Activated T-helper 17 cell treated with anti-CD3 and anti-CD28 coated beads, Interleukin-2, amount 50 U/mL, for 72 hours (primary cell): ENCODE measurements at regions not wholly inside any gene's neighbourhood (a gene's known extent, or its start where the extent isn't known, plus 50 kb on each side); places are given as distances from the start of the nearest gene placed in this dataset.

Source experiments
- ATAC-seq: fragments of 150-1000 bp; cut with Tn5 transposase; replicated peaks from 2 replicates; pipeline ENCODE4 v1.10.0; 2021; ENCODE audit warnings: mild to moderate bottlenecking, moderate library complexity
- H3K27ac Mint-ChIP-seq: one replicate; pipeline ENCODE4 v1.8.0; 2022; ENCODE audit warnings: mixed read lengths
- H3K27me3 Mint-ChIP-seq: one replicate; pipeline ENCODE4 v1.8.0; 2022; ENCODE audit warnings: mixed read lengths
- H3K36me3 Mint-ChIP-seq: one replicate; pipeline ENCODE4 v1.8.0; 2022; ENCODE audit warnings: low read depth, mild to moderate bottlenecking, mixed read lengths
- H3K4me1 Mint-ChIP-seq: one replicate; pipeline ENCODE4 v1.8.0; 2022; ENCODE audit warnings: mixed read lengths
- H3K4me3 Mint-ChIP-seq: one replicate; pipeline ENCODE4 v1.8.0; 2022; ENCODE audit warnings: mild to moderate bottlenecking, mixed read lengths
- H3K9me3 Mint-ChIP-seq: one replicate; pipeline ENCODE4 v1.8.0; 2022; ENCODE audit warnings: mixed read lengths

DNA sequence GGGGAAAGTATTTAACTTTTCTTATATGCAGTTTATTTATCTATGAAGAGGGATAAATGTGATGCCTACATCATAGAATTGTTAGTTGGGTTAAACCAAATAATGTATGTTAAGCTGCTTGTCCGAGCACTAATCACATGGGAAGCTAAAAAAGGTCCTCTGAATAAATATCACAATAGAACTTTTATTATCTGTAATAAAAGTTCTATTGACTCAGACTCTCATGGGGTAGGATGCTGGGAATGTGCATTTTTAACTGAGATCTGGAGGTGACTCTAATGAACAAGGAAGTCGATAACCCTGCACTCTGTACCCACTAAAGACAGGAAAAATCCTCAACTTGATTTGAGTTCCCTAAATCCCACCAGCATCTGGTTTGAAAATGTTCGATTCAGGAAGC, 205.9 kb upstream of the IL12B start:
- Mint-ChIP-seq H3K27me3 (peaks cover 4% of the 10 kb centered on the region), H3K9me3 (no peaks in the 10 kb centered on the region), H3K4me1 (no peaks in the 10 kb centered on the region), H3K36me3 (no peaks in the 10 kb centered on the region), H3K4me3 (no peak overlapping the region), H3K27ac (no peak overlapping the region)
- ATAC-seq, result no peak

DNA sequence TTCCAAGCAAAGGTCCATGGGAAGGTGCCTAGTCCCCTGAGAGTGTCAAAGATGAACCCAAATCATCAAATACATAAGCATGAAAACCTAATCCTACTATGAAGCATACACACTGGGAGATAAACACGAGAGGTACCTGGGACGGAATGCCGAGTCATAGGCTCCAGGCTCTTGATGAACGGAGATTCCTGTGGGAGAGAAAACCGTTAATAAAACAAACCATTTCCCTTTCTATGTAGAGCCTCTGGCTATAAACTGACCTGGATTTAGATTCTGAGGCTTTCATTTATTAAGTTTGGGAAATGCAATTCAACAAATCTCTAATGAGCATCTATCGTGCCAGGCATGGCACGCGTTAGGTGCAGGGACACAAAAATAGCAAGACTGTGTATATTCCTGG, 206.4 kb upstream of the IL12B start:
- ATAC-seq, result no peak
- Mint-ChIP-seq H3K27me3 (peaks cover 4% of the 10 kb centered on the region), H3K4me1 (no peaks in the 10 kb centered on the region), H3K9me3 (no peaks in the 10 kb centered on the region), H3K27ac (no peak overlapping the region), H3K36me3 (no peaks in the 10 kb centered on the region), H3K4me3 (no peak overlapping the region)

DNA sequence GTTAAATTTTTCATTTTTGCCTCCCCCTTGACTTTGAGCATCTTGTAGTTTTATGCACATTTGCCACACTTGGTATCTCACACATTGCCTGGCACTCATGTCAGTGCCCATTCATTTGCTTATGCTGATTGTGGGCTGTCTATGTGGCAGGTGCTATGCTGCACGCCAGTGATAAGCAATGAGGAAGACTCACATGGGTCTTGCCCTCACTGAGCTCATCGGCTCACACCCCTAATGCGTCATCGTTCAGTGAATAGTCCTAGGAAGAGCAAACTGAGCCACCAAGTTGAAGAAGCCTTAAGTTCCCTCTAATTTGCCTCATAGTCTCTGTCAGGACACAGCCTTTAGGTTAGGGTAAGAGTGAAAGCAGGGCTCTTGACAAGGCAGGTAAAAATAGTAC, 209.4 kb upstream of the IL12B start:
- Mint-ChIP-seq H3K27ac (no peak overlapping the region), H3K4me1 (no peaks in the 10 kb centered on the region), H3K36me3 (no peaks in the 10 kb centered on the region), H3K4me3 (no peak overlapping the region), H3K9me3 (no peaks in the 10 kb centered on the region), H3K27me3 (peaks cover 12% of the 10 kb centered on the region)
- no peak for ATAC-seq

DNA sequence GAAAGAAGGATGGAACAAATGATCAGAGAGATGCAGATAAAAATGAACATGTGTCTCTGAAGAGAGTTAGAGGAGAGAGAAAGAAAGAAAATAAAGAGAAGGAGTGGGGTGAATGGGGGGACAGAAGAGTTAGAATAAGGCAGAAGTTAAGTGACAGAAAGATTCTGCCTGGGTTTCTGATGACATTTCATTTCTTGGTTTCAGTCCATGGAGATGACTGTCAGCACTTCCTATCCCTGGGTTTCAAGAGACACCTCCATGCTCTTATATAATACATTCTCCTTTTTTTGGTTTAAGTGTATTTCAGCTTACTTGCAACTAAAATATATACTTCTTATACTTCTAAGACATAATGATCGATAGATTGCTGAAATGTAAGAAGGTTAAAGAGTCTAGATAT, 213.0 kb upstream of the IL12B start:
- no peak for ATAC-seq
- Mint-ChIP-seq H3K9me3 (no peaks in the 10 kb centered on the region), H3K27ac (no peak overlapping the region), H3K4me1 (no peaks in the 10 kb centered on the region), H3K36me3 (no peaks in the 10 kb centered on the region), H3K4me3 (no peak overlapping the region), H3K27me3 (peaks cover 9% of the 10 kb centered on the region)

DNA sequence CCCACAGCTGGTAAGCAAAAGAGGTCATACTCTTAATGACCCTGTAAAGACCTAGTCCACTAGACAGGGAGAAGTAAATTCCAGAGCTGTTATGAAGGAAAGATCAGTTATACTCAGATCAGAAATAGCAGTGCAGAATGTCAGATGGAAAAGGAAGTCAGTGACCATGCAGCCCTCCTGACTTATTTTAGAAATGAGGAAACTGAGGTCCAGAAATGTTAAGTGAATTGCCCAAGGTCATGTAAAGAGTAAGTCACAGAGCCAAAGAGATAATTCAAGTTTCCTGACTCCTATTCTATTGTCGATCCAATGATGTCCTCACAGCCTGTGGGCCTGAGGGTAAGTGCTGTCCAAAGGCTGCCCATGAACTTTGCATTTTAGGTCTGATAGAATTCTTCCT, 214.9 kb upstream of the IL12B start:
- H3K36me3 Mint-ChIP-seq, result no peaks in the 10 kb centered on the region
- ATAC-seq, result no peak
- H3K27ac Mint-ChIP-seq, result no peak overlapping the region
- H3K4me3 Mint-ChIP-seq, result no peak overlapping the region
- H3K27me3 Mint-ChIP-seq, result peaks cover 10% of the 10 kb centered on the region
- H3K9me3 Mint-ChIP-seq, result no peaks in the 10 kb centered on the region
- H3K4me1 Mint-ChIP-seq, result no peaks in the 10 kb centered on the region

DNA sequence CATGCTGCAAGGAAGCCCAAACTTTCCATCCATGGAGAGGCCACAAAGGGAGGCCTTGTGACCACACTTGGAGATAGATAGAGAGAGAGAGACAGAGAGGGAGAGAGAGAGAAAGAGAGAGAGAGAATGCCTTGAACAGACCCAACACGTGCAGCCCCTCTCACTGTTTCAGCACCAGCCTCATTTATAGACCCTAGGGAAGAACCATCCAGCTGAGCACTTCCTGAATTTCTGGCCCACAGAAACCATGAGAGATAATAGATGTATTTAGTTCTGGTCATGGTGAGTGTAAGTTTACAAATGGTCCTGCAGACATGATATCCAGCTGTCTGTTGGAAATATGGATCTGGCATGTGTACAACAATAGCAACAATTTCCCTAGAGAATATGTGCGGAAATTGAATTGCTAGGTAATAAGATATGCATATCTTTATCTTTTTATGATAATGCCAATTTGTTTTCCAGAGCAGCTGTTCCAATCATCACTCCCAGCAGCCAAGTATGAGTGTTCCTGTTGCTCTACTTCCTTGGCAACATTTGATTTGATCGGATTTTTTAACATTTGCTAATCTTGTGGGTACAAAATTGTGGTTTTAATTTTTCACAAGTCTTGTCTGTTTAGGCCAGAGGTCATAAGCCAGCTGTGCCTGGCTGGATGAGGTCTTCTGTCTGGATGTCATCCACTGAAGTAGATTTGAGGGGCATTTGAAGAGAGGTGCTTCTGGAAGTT, 217.3 kb upstream of the IL12B start:
- Mint-ChIP-seq H3K4me3 (no peak overlapping the region), H3K27me3 (peaks cover 5% of the 10 kb centered on the region), H3K27ac (no peak overlapping the region), H3K4me1 (no peaks in the 10 kb centered on the region), H3K36me3 (no peaks in the 10 kb centered on the region), H3K9me3 (no peaks in the 10 kb centered on the region)
- no peak for ATAC-seq

DNA sequence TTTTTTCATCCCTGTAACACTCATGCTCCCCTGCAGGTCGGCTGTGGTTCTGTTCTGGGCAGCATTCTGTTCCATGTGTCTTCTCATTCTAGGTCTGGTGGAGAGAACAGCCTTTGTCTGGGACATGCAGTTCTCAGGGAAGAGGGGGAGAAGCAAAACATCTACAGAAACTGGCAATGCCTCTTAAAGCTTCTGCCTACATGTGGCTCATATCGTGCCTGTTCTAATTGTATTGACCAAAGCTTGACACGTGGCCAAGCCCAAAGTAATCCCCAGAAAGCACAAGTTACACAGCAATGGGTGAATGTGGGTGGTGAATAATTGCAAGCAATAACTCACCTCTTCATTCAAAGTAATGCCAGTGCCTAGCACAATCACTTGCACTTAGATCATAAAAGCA, 218.2 kb upstream of the IL12B start:
- ATAC-seq, result no peak
- no peak overlapping the region for H3K27ac Mint-ChIP-seq
- no peaks in the 10 kb centered on the region for H3K4me1 Mint-ChIP-seq
- H3K4me3 Mint-ChIP-seq, result no peak overlapping the region
- no peaks in the 10 kb centered on the region for H3K36me3 Mint-ChIP-seq
- H3K27me3 Mint-ChIP-seq, result peaks cover 5% of the 10 kb centered on the region
- H3K9me3 Mint-ChIP-seq, result no peaks in the 10 kb centered on the region

DNA sequence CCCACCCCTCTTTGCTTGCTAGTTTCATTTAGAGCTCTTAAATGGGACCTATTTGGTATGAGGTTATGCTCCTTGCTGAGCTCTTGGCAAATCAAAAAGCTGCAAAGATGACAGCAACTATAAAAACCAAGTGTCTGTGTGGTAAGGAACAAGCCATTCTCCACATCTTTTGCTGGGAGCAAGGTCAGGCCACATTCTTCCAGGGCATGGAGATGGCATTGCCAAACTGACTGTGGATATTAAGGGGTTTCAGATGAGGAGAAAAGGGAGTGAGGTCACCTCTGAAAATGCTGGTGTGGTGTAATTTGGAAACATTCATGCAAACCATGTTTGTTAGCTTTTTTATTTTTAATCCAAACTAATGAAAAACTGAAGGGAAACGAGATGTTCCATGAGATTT, 218.8 kb upstream of the IL12B start:
- ATAC-seq, result no peak
- peaks cover 5% of the 10 kb centered on the region for H3K27me3 Mint-ChIP-seq
- H3K36me3 Mint-ChIP-seq, result no peaks in the 10 kb centered on the region
- no peak overlapping the region for H3K4me3 Mint-ChIP-seq
- no peaks in the 10 kb centered on the region for H3K9me3 Mint-ChIP-seq
- no peak overlapping the region for H3K27ac Mint-ChIP-seq
- H3K4me1 Mint-ChIP-seq, result no peaks in the 10 kb centered on the region

DNA sequence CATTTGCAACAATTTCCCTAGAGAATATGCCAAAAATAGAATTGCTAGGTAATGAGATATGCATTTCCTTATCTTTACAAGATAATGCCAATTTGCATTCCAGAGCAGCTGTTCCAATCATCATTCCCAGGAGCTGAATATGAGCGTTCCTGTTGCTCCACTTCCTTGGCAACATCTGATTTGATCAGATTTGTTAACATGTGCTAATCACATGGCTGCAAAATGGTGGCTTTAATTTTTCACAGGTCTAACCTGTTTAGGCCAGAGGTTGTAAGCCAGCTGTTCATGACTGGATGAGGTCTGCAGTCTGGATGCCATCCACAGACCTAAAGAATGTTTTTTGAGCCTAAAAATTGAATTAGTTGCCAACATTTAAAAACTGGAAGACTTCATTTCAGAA, 220.7 kb upstream of the IL12B start:
- Mint-ChIP-seq H3K4me3 (no peak overlapping the region), H3K27me3 (peaks cover 5% of the 10 kb centered on the region), H3K36me3 (no peaks in the 10 kb centered on the region), H3K9me3 (no peaks in the 10 kb centered on the region), H3K4me1 (no peaks in the 10 kb centered on the region), H3K27ac (no peak overlapping the region)
- no peak for ATAC-seq

DNA sequence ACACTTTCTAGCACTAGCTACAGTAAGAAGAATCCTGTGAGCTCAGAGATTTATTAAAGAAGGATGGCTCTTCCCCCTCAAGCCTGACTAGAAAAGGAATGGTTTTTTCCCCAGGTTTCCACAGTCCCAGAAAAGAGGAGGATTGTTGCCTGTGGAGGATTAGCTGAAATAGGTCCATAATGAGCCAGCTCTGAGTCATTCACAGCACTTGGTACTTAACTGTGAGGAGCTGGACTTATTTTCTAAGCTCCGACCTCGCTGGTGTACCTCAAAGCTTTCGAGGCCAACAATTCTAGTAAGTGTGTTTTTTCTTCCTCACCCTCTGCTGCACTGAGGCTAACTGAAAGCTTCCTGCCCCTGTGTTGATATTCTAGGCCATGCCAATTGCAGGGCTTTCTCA, 222.5 kb upstream of the IL12B start:
- ATAC-seq, result no peak
- Mint-ChIP-seq H3K4me1 (no peaks in the 10 kb centered on the region), H3K27ac (no peak overlapping the region), H3K36me3 (no peaks in the 10 kb centered on the region), H3K9me3 (no peaks in the 10 kb centered on the region), H3K27me3 (peaks cover 5% of the 10 kb centered on the region), H3K4me3 (no peak overlapping the region)

DNA sequence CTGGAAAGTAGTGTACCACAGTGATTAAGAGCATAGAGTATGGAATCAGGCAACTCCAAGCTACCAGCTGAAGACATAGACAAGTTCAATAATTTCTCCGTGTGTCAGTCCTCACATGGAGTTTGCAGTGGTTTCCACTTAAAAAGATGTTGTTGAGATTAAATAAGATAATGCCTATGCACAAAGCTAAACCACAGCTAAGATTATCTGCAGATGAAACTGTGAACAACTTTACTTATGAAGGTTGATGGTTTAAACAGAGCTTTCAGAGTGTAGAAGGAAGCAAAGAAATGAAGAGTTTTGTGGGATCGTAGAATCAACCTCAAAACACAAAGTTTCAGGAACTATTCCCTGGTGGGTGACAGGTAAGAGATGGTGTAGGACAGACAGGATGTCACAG, 223.5 kb upstream of the IL12B start:
- Mint-ChIP-seq H3K36me3 (no peaks in the 10 kb centered on the region), H3K27ac (no peak overlapping the region), H3K4me1 (no peaks in the 10 kb centered on the region), H3K9me3 (no peaks in the 10 kb centered on the region), H3K27me3 (peaks cover 5% of the 10 kb centered on the region), H3K4me3 (no peak overlapping the region)
- no peak for ATAC-seq

DNA sequence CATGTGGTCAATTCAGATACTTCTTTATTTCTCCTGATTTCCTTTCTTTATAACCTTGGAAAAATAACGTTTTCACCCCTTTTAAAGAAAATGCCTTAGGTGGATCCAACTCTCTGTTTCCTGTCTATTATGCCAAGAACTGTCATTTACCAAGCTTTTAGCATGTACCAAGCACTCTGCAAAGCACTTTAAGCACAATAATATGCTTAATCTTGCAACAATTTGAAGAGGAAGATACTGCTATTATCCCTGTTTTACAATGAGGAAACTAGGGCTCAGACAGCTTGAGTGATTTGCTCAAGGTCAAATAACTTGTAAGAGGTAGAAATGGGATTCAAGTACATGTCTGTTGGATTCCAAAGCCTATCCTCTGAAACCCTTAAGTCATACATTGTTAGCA, 224.8 kb upstream of the IL12B start:
- Mint-ChIP-seq H3K36me3 (no peaks in the 10 kb centered on the region), H3K27me3 (peaks cover 11% of the 10 kb centered on the region), H3K9me3 (no peaks in the 10 kb centered on the region), H3K4me1 (no peaks in the 10 kb centered on the region), H3K4me3 (no peak overlapping the region), H3K27ac (no peak overlapping the region)
- ATAC-seq, result no peak

DNA sequence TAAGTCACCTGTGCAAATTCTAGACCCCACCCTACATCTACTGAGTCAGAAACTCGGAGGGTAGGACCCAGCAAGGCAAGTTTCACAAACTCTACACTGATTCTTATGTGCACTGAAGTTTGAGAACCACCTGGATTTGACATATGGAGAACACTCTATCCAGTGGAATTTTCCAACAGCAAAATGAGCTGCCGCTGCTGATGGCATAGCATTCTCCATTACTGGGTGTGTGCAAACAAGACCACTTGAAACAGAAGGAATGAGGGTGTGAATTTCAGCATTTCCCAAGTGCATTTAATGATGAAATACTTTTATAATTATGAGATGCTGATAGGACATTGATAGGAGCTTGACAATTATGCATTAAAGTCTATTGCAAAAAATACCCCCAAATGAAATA, 229.1 kb upstream of the IL12B start:
- no peak for ATAC-seq
- no peaks in the 10 kb centered on the region for H3K9me3 Mint-ChIP-seq

DNA sequence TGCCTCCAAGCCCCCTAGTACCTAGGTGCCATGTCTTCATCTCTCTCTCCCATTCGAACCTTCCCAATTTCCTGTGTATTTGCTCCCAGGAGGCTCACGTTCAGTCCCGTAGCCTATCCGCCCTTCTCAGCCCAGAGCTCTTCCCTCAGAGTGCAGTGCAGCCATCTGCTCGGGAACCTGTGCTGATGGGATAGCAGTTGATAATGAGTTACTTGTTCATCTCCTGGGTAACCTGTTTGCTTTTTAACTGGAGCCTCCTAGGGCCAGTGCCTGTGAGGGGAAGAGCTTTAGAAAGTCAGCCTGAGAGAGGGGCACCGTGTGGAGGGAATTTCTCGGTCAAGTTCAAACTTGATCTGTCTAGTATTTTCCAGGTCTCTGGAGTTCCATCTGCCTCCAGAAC, 229.8 kb upstream of the IL12B start:
- no peaks in the 10 kb centered on the region for H3K36me3 Mint-ChIP-seq
- ATAC-seq, result no peak
- no peak overlapping the region for H3K4me3 Mint-ChIP-seq

More for the DNA sequence above, 229.1 kb upstream of the IL12B start:
- Mint-ChIP-seq H3K4me1 (no peaks in the 10 kb centered on the region), H3K4me3 (no peak overlapping the region), H3K27ac (no peak overlapping the region), H3K27me3 (peaks cover 16% of the 10 kb centered on the region), H3K36me3 (no peaks in the 10 kb centered on the region)

DNA sequence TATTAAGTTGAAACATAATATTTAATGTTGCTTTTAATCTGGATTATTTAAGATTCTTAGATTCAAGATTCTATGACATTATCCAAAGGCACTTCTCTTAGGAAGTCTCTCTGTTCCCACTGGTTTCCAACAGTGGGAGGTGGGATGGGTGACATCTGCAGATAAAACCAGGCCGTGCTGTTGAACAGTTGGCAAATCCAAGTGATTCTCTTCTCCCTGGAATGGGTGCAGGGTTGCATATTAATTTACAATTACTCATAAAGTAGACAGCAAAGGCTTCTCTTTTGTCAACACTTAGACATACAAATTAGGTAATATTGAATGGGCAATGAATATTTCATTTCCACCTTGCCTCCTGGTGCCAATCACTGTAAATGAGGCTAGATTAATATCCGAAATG, 233.7 kb upstream of the IL12B start:
- Mint-ChIP-seq H3K36me3 (no peaks in the 10 kb centered on the region), H3K9me3 (no peaks in the 10 kb centered on the region), H3K4me1 (no peaks in the 10 kb centered on the region), H3K27me3 (peaks cover 14% of the 10 kb centered on the region), H3K4me3 (no peak overlapping the region), H3K27ac (no peak overlapping the region)
- no peak for ATAC-seq

More for the DNA sequence above, 229.8 kb upstream of the IL12B start:
- no peaks in the 10 kb centered on the region for H3K9me3 Mint-ChIP-seq
- no peaks in the 10 kb centered on the region for H3K4me1 Mint-ChIP-seq
- H3K27me3 Mint-ChIP-seq, result peaks cover 16% of the 10 kb centered on the region
- H3K27ac Mint-ChIP-seq, result no peak overlapping the region

DNA sequence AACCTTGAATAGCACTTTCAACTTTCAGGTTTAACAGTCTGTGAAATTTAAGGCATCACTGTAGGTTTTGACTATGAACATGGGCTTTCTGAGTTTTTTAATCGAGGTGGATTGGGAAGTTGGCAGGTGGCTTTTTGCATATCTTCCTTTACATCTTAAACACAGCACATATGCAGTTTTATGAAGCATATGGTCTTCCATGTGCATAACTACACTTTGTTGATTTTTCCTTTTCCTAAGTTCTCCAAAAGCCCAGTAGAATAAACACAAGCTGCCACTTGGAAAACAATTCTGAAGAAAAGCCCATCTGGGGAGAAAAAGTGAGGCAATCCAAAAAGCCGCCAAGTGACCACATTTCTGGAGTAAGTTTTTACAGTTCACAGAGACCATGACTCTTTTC, 236.5 kb upstream of the IL12B start:
- H3K4me1 Mint-ChIP-seq, result no peaks in the 10 kb centered on the region
- H3K9me3 Mint-ChIP-seq, result no peaks in the 10 kb centered on the region
- no peak for ATAC-seq
- peaks cover 4% of the 10 kb centered on the region for H3K27me3 Mint-ChIP-seq
- no peak overlapping the region for H3K4me3 Mint-ChIP-seq
- H3K36me3 Mint-ChIP-seq, result no peaks in the 10 kb centered on the region
- no peak overlapping the region for H3K27ac Mint-ChIP-seq
